ENCODE measurements at regions not wholly inside any gene's neighbourhood (a gene's known extent, or its start where the extent isn't known, plus 50 kb on each side); places are given as distances from the start of the nearest gene placed in this dataset.

DNA sequence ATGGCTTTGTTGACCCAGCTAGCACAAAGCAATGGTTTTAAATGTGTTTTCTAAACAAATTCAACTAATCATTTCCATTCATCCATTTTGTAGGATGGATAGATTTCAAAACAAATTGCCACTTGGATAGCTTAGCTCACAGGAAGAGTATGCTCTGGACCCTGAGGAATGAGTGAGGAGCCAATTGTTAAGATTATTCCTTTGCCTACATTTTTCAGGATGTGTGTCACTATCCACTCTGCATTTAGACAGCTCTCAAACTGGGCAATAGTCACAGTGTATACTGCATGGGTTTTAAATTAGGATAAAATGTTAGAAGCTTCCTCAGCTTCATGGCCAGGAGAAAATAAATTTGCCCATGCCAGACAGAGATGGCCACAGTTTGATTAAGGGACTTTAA lies 605.6 kb upstream of the TEX47 start:
- H3K27ac Mint-ChIP-seq (ENCODE audit: unreplicated experiment), result no peak overlapping the region
- H3K36me3 Mint-ChIP-seq (ENCODE audit: insufficient read depth, unreplicated experiment), result no peaks in the 10 kb centered on the region
- TF ChIP-seq, protein P1, sequence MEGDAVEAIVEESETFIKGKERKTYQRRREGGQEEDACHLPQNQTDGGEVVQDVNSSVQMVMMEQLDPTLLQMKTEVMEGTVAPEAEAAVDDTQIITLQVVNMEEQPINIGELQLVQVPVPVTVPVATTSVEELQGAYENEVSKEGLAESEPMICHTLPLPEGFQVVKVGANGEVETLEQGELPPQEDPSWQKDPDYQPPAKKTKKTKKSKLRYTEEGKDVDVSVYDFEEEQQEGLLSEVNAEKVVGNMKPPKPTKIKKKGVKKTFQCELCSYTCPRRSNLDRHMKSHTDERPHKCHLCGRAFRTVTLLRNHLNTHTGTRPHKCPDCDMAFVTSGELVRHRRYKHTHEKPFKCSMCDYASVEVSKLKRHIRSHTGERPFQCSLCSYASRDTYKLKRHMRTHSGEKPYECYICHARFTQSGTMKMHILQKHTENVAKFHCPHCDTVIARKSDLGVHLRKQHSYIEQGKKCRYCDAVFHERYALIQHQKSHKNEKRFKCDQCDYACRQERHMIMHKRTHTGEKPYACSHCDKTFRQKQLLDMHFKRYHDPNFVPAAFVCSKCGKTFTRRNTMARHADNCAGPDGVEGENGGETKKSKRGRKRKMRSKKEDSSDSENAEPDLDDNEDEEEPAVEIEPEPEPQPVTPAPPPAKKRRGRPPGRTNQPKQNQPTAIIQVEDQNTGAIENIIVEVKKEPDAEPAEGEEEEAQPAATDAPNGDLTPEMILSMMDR (IDR thresholded peaks at IDR 0.05; ENCODE audit: unreplicated experiment), result no peak
- BruUV-seq (replicated peaks), result no TSS peak
- no peaks in the 10 kb centered on the region for H3K4me1 Mint-ChIP-seq (ENCODE audit: low read depth, unreplicated experiment)
- H3K27me3 Mint-ChIP-seq (ENCODE audit: unreplicated experiment), result no peaks in the 10 kb centered on the region
- H3K4me3 Mint-ChIP-seq (ENCODE audit: low read depth, unreplicated experiment), result no peak overlapping the region
- no peak for DNase-seq
- no peaks in the 10 kb centered on the region for H3K9me3 Mint-ChIP-seq (ENCODE audit: low read depth, unreplicated experiment)
- CTCF ChIA-PET, result no interaction called here
- intact Hi-C loops (cut with micrococcal nuclease; ENCODE audit: unreplicated experiment), result no loop called here

DNA sequence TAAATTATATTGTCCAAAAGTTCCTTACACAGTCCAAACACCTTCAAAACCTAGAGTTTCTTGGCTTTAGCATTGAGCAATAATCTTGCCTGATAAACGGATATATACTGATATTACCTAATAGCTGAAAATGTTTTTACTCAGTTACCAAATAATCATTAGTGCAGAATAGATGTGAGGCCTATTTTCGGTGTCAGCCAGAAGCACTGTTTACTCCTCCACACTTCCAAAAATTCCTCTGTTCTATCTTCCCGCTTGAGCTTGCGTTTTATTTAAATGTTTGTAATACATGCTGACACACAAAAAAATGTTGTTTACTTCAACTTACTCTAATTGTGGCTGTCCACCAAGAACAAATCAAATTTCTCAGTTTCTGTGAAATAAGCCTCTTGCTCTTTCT lies 606.2 kb upstream of the TEX47 start:
- no TSS peak for BruUV-seq (replicated peaks)
- H3K4me3 Mint-ChIP-seq (ENCODE audit: low read depth, unreplicated experiment), result no peak overlapping the region
- H3K4me1 Mint-ChIP-seq (ENCODE audit: low read depth, unreplicated experiment), result no peaks in the 10 kb centered on the region
- H3K27ac Mint-ChIP-seq (ENCODE audit: unreplicated experiment), result no peak overlapping the region
- intact Hi-C loops (cut with micrococcal nuclease; ENCODE audit: unreplicated experiment), result no loop called here
- H3K36me3 Mint-ChIP-seq (ENCODE audit: insufficient read depth, unreplicated experiment), result no peaks in the 10 kb centered on the region
- H3K27me3 Mint-ChIP-seq (ENCODE audit: unreplicated experiment), result no peaks in the 10 kb centered on the region
- CTCF ChIA-PET, result no interaction called here
- no peaks in the 10 kb centered on the region for H3K9me3 Mint-ChIP-seq (ENCODE audit: low read depth, unreplicated experiment)
- TF ChIP-seq, protein P1 (IDR thresholded peaks at IDR 0.05; ENCODE audit: unreplicated experiment), result no peak
- DNase-seq, result no peak

DNA sequence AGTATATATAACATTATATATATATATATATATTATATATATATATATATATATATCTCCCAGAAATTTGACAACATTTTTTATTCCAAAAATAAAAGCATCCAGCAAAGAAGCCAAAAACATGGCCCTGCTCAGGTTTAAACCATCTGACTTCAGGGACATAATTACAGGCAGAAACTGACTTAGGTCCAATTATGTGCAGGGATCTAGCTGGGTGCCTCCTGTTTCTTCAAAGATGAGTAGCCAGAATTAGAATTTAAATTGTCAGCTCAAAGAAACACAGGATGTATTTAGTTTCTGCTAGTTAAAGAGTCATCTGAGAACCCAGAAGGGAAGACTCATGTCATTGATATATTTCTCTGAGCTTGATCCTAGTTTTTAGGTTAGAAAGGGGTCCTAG lies 656.4 kb upstream of the TEX47 start:
- CTCF ChIA-PET, result interaction anchor here (0.7 kb wide), 1 partner anchor 1837 kb away, joined by 4 read pairs; no protein-coding TSS in a partner anchor
- no peak for DNase-seq
- intact Hi-C loops (cut with micrococcal nuclease; ENCODE audit: unreplicated experiment), result no loop called here
- Mint-ChIP-seq H3K9me3 (ENCODE audit: low read depth, unreplicated experiment) (no peaks in the 10 kb centered on the region), H3K4me3 (ENCODE audit: low read depth, unreplicated experiment) (no peak overlapping the region), H3K36me3 (ENCODE audit: insufficient read depth, unreplicated experiment) (no peaks in the 10 kb centered on the region), H3K27ac (ENCODE audit: unreplicated experiment) (no peak overlapping the region), H3K4me1 (ENCODE audit: low read depth, unreplicated experiment) (no peaks in the 10 kb centered on the region), H3K27me3 (ENCODE audit: unreplicated experiment) (no peaks in the 10 kb centered on the region)
- TF ChIP-seq, protein P1 (IDR thresholded peaks at IDR 0.05; ENCODE audit: unreplicated experiment), result no peak
- no TSS peak for BruUV-seq (replicated peaks)

GRCh38 chr7:89456556-89456955 lies 661.0 kb upstream of the TEX47 start:
- Mint-ChIP-seq H3K9me3 (ENCODE audit: low read depth, unreplicated experiment) (no peaks in the 10 kb centered on the region), H3K27ac (ENCODE audit: unreplicated experiment) (no peak overlapping the region), H3K27me3 (ENCODE audit: unreplicated experiment) (no peaks in the 10 kb centered on the region), H3K4me3 (ENCODE audit: low read depth, unreplicated experiment) (no peak overlapping the region), H3K4me1 (ENCODE audit: low read depth, unreplicated experiment) (no peaks in the 10 kb centered on the region), H3K36me3 (ENCODE audit: insufficient read depth, unreplicated experiment) (no peaks in the 10 kb centered on the region)
- DNase-seq, result no peak
- no TSS peak for BruUV-seq (replicated peaks)
- intact Hi-C loops (cut with micrococcal nuclease; ENCODE audit: unreplicated experiment), result no loop called here
- TF ChIP-seq, protein P1 (IDR thresholded peaks at IDR 0.05; ENCODE audit: unreplicated experiment), result no peak
- CTCF ChIA-PET, result no interaction called here

GRCh38 chr7:89458114-89458513 lies 662.6 kb upstream of the TEX47 start:
- Mint-ChIP-seq H3K4me3 (ENCODE audit: low read depth, unreplicated experiment) (no peak overlapping the region), H3K36me3 (ENCODE audit: insufficient read depth, unreplicated experiment) (no peaks in the 10 kb centered on the region), H3K27me3 (ENCODE audit: unreplicated experiment) (no peaks in the 10 kb centered on the region), H3K9me3 (ENCODE audit: low read depth, unreplicated experiment) (no peaks in the 10 kb centered on the region), H3K4me1 (ENCODE audit: low read depth, unreplicated experiment) (no peaks in the 10 kb centered on the region), H3K27ac (ENCODE audit: unreplicated experiment) (no peak overlapping the region)
- no TSS peak for BruUV-seq (replicated peaks)
- DNase-seq, result no peak
- intact Hi-C loops (cut with micrococcal nuclease; ENCODE audit: unreplicated experiment), result no loop called here
- TF ChIP-seq, protein P1 (IDR thresholded peaks at IDR 0.05; ENCODE audit: unreplicated experiment), result no peak
- CTCF ChIA-PET, result no interaction called here
